ENCODE measurements at regions not wholly inside any gene's neighbourhood (a gene's known extent, or its start where the extent isn't known, plus 50 kb on each side); places are given as distances from the start of the nearest gene placed in this dataset.

- no peak overlapping the region for H3K27ac Mint-ChIP-seq
- ATAC-seq (no peak), DNase-seq (no peak)
- intact Hi-C loops (cut with micrococcal nuclease) = loop anchor here in 1 of 2 donors (10.0 kb wide), 1 partner anchor 349 kb away; no protein-coding TSS in a partner anchor
- no peak overlapping the region for H3K27ac ChIP-seq (ENCODE audit: low read depth, low read length)
- peaks cover 0 to 6% (median 3%) of the 10 kb centered on the region in 7 donors for H3K4me1 Mint-ChIP-seq
- H3K27me3 ChIP-seq (ENCODE audit: control insufficient read depth in 2 of 2, insufficient read depth in 2 of 2, low read length in 2 of 2) = no peaks in the 10 kb centered on the region
- no peaks in the 10 kb centered on the region for H3K36me3 Mint-ChIP-seq
- H3K9me3 Mint-ChIP-seq = peaks cover 0 to 4% (median 0%) of the 10 kb centered on the region in 11 donors
- H3K4me3 Mint-ChIP-seq = no peak overlapping the region
- peaks cover 0 to 9% (median 7%) of the 10 kb centered on the region in 5 donors for H3K27me3 Mint-ChIP-seq
- H3K36me3 ChIP-seq (ENCODE audit: control insufficient read depth in 2 of 3, insufficient read depth in 3 of 3, low read length in 3 of 3) = no peaks in the 10 kb centered on the region
- H3K9me3 ChIP-seq (ENCODE audit: control insufficient read depth in 2 of 3, low read length in 3 of 3) = no peaks in the 10 kb centered on the region
- no peak overlapping the region for H3K4me3 ChIP-seq (ENCODE audit: low read length)
- no peaks in the 10 kb centered on the region for H3K4me1 ChIP-seq (ENCODE audit: control insufficient read depth in 2 of 2, insufficient read depth in 2 of 2, low read length in 2 of 2)
- ChIA-PET POLR2A (no interaction called here), CTCF (no interaction called here)
Observed at GRCh38 chr5:168073991-168074800, 217.2 kb upstream of the WWC1 start.

DNA sequence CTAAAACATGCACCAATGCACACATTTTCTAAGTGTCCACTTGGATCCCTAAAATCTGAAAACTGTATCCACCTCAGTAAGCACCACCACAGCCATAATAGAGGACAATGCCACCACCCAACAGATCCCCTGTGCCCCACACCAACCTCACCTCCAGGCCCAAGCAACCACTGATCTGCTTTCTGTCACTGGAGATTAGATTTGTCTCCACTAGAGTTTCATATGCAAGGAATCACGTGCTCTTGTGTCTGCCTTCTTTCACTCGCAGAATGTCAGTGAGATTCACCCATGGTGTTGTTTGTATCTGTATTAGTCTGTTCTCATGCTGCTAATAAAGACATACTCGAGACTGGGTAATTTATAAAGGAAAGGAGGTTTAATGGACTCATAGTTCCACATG is 216.1 kb upstream of the WWC1 start:
- intact Hi-C loops (cut with micrococcal nuclease) = loop anchor here in 1 of 2 donors (10.0 kb wide), 1 partner anchor 351 kb away; no protein-coding TSS in a partner anchor
- DNase-seq (no peak), ATAC-seq (no peak)
- no peaks in the 10 kb centered on the region for H3K36me3 ChIP-seq (ENCODE audit: control insufficient read depth in 2 of 3, insufficient read depth in 3 of 3, low read length in 3 of 3)
- H3K9me3 ChIP-seq (ENCODE audit: control insufficient read depth in 2 of 3, low read length in 3 of 3) = no peaks in the 10 kb centered on the region
- H3K4me1 Mint-ChIP-seq = peaks cover 0 to 6% (median 3%) of the 10 kb centered on the region in 7 donors
- ChIA-PET CTCF (no interaction called here), POLR2A (no interaction called here)
- no peaks in the 10 kb centered on the region for H3K27me3 ChIP-seq (ENCODE audit: control insufficient read depth in 2 of 2, insufficient read depth in 2 of 2, low read length in 2 of 2)
- H3K4me1 ChIP-seq (ENCODE audit: control insufficient read depth in 2 of 2, insufficient read depth in 2 of 2, low read length in 2 of 2) = no peaks in the 10 kb centered on the region
- H3K4me3 Mint-ChIP-seq = no peak overlapping the region
- H3K36me3 Mint-ChIP-seq = no peaks in the 10 kb centered on the region
- H3K27ac Mint-ChIP-seq = no peak overlapping the region
- H3K27me3 Mint-ChIP-seq = peaks cover 0 to 9% (median 6%) of the 10 kb centered on the region in 5 donors
- H3K9me3 Mint-ChIP-seq = peaks cover 0 to 5% (median 0%) of the 10 kb centered on the region in 11 donors
- H3K4me3 ChIP-seq (ENCODE audit: low read length) = no peak overlapping the region
- H3K27ac ChIP-seq (ENCODE audit: low read depth, low read length) = no peak overlapping the region

- peaks cover 0 to 9% (median 0%) of the 10 kb centered on the region in 11 donors for H3K9me3 Mint-ChIP-seq
- intact Hi-C loops (cut with micrococcal nuclease) = loop anchor here in 1 of 2 donors (10.0 kb wide), 1 partner anchor 352 kb away; no protein-coding TSS in a partner anchor
- no peaks in the 10 kb centered on the region for H3K36me3 ChIP-seq (ENCODE audit: control insufficient read depth in 2 of 3, insufficient read depth in 3 of 3, low read length in 3 of 3)
- H3K9me3 ChIP-seq (ENCODE audit: control insufficient read depth in 2 of 3, low read length in 3 of 3) = no peaks in the 10 kb centered on the region
- ATAC-seq (no peak), DNase-seq (no peak)
- peaks cover 0 to 8% (median 2%) of the 10 kb centered on the region in 5 donors for H3K27me3 Mint-ChIP-seq
- no peaks in the 10 kb centered on the region for H3K4me1 ChIP-seq (ENCODE audit: control insufficient read depth in 2 of 2, insufficient read depth in 2 of 2, low read length in 2 of 2)
- H3K36me3 Mint-ChIP-seq = no peaks in the 10 kb centered on the region
- H3K27ac ChIP-seq (ENCODE audit: low read depth, low read length) = no peak overlapping the region
- no peaks in the 10 kb centered on the region for H3K27me3 ChIP-seq (ENCODE audit: control insufficient read depth in 2 of 2, insufficient read depth in 2 of 2, low read length in 2 of 2)
- H3K4me3 ChIP-seq (ENCODE audit: low read length) = no peak overlapping the region
- no peak overlapping the region for H3K27ac Mint-ChIP-seq
- peaks cover 0 to 6% (median 3%) of the 10 kb centered on the region in 7 donors for H3K4me1 Mint-ChIP-seq
- CTCF ChIA-PET = no interaction called here
- no peak overlapping the region for H3K4me3 Mint-ChIP-seq
- POLR2A ChIA-PET = no interaction called here
Observed at GRCh38 chr5:168076561-168076991, 214.9 kb upstream of the WWC1 start.

DNA sequence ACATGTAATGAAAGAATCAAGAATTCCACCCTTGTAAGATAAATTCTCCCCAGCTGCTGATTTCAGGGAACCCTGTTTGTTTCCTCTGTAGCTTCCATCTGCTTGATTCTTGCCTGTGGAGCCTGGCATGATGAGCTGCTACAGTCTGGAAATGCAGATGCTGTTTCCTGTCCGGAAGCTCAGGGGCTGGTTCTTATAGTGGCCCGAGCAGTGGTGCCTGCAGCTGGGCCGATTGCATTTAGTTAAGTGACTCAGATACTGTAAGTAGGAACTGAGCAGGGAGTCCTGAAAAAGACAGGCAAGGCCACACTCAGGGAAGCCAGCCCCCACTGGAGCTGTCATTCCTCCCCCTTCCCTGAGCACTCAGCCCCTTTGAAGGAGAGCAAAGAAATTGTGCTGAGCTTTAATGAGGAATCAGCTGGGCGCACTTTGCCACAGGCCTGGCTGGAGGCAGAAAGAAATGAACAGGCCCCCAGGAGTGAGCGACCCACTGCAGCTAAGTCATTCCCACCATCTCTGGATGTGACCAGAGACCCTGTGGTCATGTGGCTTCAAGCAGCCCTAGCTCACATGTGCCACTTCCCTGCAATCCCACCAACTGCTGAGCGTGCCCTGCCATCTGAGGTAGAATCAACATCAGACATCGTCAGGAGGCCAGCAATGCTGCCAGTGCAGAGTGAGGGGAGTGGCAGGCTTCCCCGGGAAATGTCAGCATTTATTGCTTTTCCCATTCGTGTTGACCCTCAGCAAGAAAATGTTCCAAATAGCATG is 206.0 kb upstream of the WWC1 start:
- Histone ChIP-seq H3K4me1 (ENCODE audit: control insufficient read depth in 2 of 2, insufficient read depth in 2 of 2, low read length in 2 of 2) (no peaks in the 10 kb centered on the region), H3K27me3 (ENCODE audit: control insufficient read depth in 2 of 2, insufficient read depth in 2 of 2, low read length in 2 of 2) (no peaks in the 10 kb centered on the region), H3K9me3 (ENCODE audit: control insufficient read depth in 2 of 3, low read length in 3 of 3) (no peaks in the 10 kb centered on the region), H3K4me3 (ENCODE audit: low read length) (no peak overlapping the region), H3K27ac (ENCODE audit: low read depth, low read length) (no peak overlapping the region), H3K36me3 (ENCODE audit: control insufficient read depth in 2 of 3, insufficient read depth in 3 of 3, low read length in 3 of 3) (no peaks in the 10 kb centered on the region)
- no peak overlapping the region for H3K4me3 Mint-ChIP-seq
- DNase-seq = no peak
- H3K4me1 Mint-ChIP-seq = no peaks in the 10 kb centered on the region
- no peak for ATAC-seq
- intact Hi-C loops (cut with micrococcal nuclease) = no loop called here
- peaks cover 0 to 56% (median 11%) of the 10 kb centered on the region in 5 donors for H3K27me3 Mint-ChIP-seq
- peaks cover 0 to 17% (median 4%) of the 10 kb centered on the region in 11 donors for H3K9me3 Mint-ChIP-seq
- POLR2A ChIA-PET = no interaction called here
- H3K36me3 Mint-ChIP-seq = peaks cover 0 to 9% (median 0%) of the 10 kb centered on the region in 5 donors
- H3K27ac Mint-ChIP-seq = no peak overlapping the region
- CTCF ChIA-PET = no interaction called here

DNA sequence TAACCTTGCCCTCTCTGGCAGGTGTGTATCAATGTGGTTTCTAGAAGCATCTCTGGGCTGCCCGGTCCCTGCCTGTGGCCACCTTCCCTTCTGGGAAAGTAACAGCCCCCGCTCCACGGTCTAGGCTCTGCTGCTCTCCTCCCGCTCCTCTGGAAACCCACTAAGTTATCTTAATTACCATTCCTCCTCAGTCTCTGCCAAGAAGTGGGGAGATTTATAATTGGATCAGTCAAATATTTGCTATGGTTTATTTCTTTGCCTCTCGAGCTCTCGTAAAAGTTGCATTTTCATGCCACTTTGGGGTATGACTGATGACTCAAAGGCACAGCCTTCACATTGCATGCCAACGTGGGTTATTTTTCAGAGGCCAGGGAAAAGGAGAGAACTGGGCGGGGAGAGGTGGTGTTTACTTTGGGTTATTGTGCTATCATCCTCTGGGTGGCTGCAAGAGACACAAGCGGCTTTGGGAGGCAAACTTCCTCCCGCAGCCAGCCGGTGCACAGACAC is 205.3 kb upstream of the WWC1 start:
- Mint-ChIP-seq H3K4me3 (no peak overlapping the region), H3K9me3 (peaks cover 0 to 17% (median 4%) of the 10 kb centered on the region in 11 donors), H3K36me3 (peaks cover 0 to 9% (median 0%) of the 10 kb centered on the region in 5 donors), H3K27ac (no peak overlapping the region), H3K4me1 (no peaks in the 10 kb centered on the region), H3K27me3 (peaks cover 0 to 56% (median 11%) of the 10 kb centered on the region in 5 donors)
- POLR2A ChIA-PET = no interaction called here
- H3K9me3 ChIP-seq (ENCODE audit: control insufficient read depth in 2 of 3, low read length in 3 of 3) = no peaks in the 10 kb centered on the region
- H3K4me3 ChIP-seq (ENCODE audit: low read length) = no peak overlapping the region
- intact Hi-C loops (cut with micrococcal nuclease) = no loop called here
- H3K36me3 ChIP-seq (ENCODE audit: control insufficient read depth in 2 of 3, insufficient read depth in 3 of 3, low read length in 3 of 3) = no peaks in the 10 kb centered on the region
- H3K27ac ChIP-seq (ENCODE audit: low read depth, low read length) = no peak overlapping the region
- ATAC-seq (no peak), DNase-seq (no peak)
- H3K27me3 ChIP-seq (ENCODE audit: control insufficient read depth in 2 of 2, insufficient read depth in 2 of 2, low read length in 2 of 2) = no peaks in the 10 kb centered on the region
- CTCF ChIA-PET = no interaction called here
- no peaks in the 10 kb centered on the region for H3K4me1 ChIP-seq (ENCODE audit: control insufficient read depth in 2 of 2, insufficient read depth in 2 of 2, low read length in 2 of 2)

DNA sequence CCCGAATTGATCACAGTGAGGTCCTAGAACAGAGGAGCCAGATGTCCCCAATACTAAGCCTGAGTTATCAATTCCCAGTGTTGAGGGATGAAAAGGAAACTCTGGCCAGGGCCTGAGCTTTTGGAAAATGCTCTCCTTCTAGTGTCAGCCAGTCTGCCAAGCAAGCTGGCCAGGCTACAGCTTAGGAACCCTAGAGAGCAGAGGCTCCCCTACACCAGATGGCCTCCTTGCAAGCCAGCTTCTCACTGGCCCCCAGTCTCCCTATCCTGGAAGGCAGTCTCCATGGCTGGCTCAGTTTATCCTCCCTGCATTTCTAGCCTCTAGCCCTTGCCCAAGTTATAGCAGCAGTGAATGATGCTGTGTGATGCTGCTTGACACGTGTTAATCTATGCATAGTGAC is 204.7 kb upstream of the WWC1 start:
- Mint-ChIP-seq H3K4me1 (no peaks in the 10 kb centered on the region), H3K9me3 (peaks cover 0 to 17% (median 4%) of the 10 kb centered on the region in 11 donors), H3K27me3 (peaks cover 0 to 56% (median 11%) of the 10 kb centered on the region in 5 donors), H3K4me3 (no peak overlapping the region), H3K36me3 (peaks cover 0 to 8% (median 0%) of the 10 kb centered on the region in 5 donors), H3K27ac (no peak overlapping the region)
- CTCF ChIA-PET = no interaction called here
- DNase-seq (no peak), ATAC-seq (no peak)
- H3K36me3 ChIP-seq (ENCODE audit: control insufficient read depth in 2 of 3, insufficient read depth in 3 of 3, low read length in 3 of 3) = no peaks in the 10 kb centered on the region
- H3K9me3 ChIP-seq (ENCODE audit: control insufficient read depth in 2 of 3, low read length in 3 of 3) = no peaks in the 10 kb centered on the region
- H3K27me3 ChIP-seq (ENCODE audit: control insufficient read depth in 2 of 2, insufficient read depth in 2 of 2, low read length in 2 of 2) = no peaks in the 10 kb centered on the region
- H3K4me3 ChIP-seq (ENCODE audit: low read length) = no peak overlapping the region
- no peak overlapping the region for H3K27ac ChIP-seq (ENCODE audit: low read depth, low read length)
- intact Hi-C loops (cut with micrococcal nuclease) = no loop called here
- POLR2A ChIA-PET = no interaction called here
- H3K4me1 ChIP-seq (ENCODE audit: control insufficient read depth in 2 of 2, insufficient read depth in 2 of 2, low read length in 2 of 2) = no peaks in the 10 kb centered on the region

Measured in naive thymus-derived CD4-positive, alpha-beta T cell (primary cell).